ENCODE measurements at regions not wholly inside any gene's neighbourhood (a gene's known extent, or its start where the extent isn't known, plus 50 kb on each side); places are given as distances from the start of the nearest gene placed in this dataset.

GRCh38 chr17:17421346-17422216 is 55.2 kb upstream of the MED9 start:
- no peak for TF ChIP-seq CTCF (IDR thresholded peaks at IDR 0.05; ENCODE audit: insufficient read depth, low read depth, low read length)
- DNase-seq (ENCODE audit: low read depth) = no peak
- no peak overlapping the region for H3K4me3 ChIP-seq (ENCODE audit: low read depth, low read length)

GRCh38 chr17:17422217-17422610 is 54.6 kb upstream of the MED9 start:
- no peak overlapping the region for H3K4me3 ChIP-seq (ENCODE audit: low read depth, low read length)
- DNase-seq (ENCODE audit: low read depth) = no peak
- no peak for TF ChIP-seq CTCF (IDR thresholded peaks at IDR 0.05; ENCODE audit: insufficient read depth, low read depth, low read length)

GRCh38 chr17:17422641-17423040 is 54.2 kb upstream of the MED9 start:
- no peak for TF ChIP-seq CTCF (IDR thresholded peaks at IDR 0.05; ENCODE audit: insufficient read depth, low read depth, low read length)
- no peak overlapping the region for H3K4me3 ChIP-seq (ENCODE audit: low read depth, low read length)
- no peak for DNase-seq (ENCODE audit: low read depth)

- TF ChIP-seq CTCF (IDR thresholded peaks at IDR 0.05; ENCODE audit: insufficient read depth, low read depth, low read length) = no peak
- no peak for DNase-seq (ENCODE audit: low read depth)
- H3K4me3 ChIP-seq (ENCODE audit: low read depth, low read length) = no peak overlapping the region
Measured at GRCh38 chr17:17423656-17424055, 53.1 kb upstream of the MED9 start.

- no peak for DNase-seq (ENCODE audit: low read depth)
- no peak for TF ChIP-seq CTCF (IDR thresholded peaks at IDR 0.05; ENCODE audit: insufficient read depth, low read depth, low read length)
- no peak overlapping the region for H3K4me3 ChIP-seq (ENCODE audit: low read depth, low read length)
Measured at GRCh38 chr17:17424552-17424951, 52.2 kb upstream of the MED9 start.

GRCh38 chr17:17425005-17425404 is 51.8 kb upstream of the MED9 start:
- DNase-seq (ENCODE audit: low read depth) = no peak
- no peak overlapping the region for H3K4me3 ChIP-seq (ENCODE audit: low read depth, low read length)
- TF ChIP-seq CTCF (IDR thresholded peaks at IDR 0.05; ENCODE audit: insufficient read depth, low read depth, low read length) = no peak

- no peak for DNase-seq (ENCODE audit: low read depth)
- no peak overlapping the region for H3K4me3 ChIP-seq (ENCODE audit: low read depth, low read length)
- no peak for TF ChIP-seq CTCF (IDR thresholded peaks at IDR 0.05; ENCODE audit: insufficient read depth, low read depth, low read length)
Measured at GRCh38 chr17:17425591-17425990, 51.2 kb upstream of the MED9 start.
